ENCODE measurements at regions not wholly inside any gene's neighbourhood (a gene's known extent, or its start where the extent isn't known, plus 50 kb on each side); places are given as distances from the start of the nearest gene placed in this dataset.

- TF ChIP-seq CTCF (IDR thresholded peaks at IDR 0.05) = no peak
- no peak for TF ChIP-seq POLR2A (IDR thresholded peaks at IDR 0.05)
These were observed 213.0 kb upstream of the TARS1 start for GRCh38 chr5:33227746-33228145.

All from uterus (tissue), 2 donors.